ENCODE measurements at regions not wholly inside any gene's neighbourhood (a gene's known extent, or its start where the extent isn't known, plus 50 kb on each side); places are given as distances from the start of the nearest gene placed in this dataset.

- H3K4me1 ChIP-seq (ENCODE audit: low read length): 0 out of 2 replicates have a peak, but pooled peaks cover 5% of the 10 kb centered on the region
- no peak overlapping the region for H3K27ac ChIP-seq (ENCODE audit: low read length)
- H3K4me3 ChIP-seq (ENCODE audit: low read length): no peak overlapping the region
- H3K36me3 ChIP-seq (replicated peaks; ENCODE audit: insufficient read depth, low read length): no peaks in the 10 kb centered on the region
- no peaks in the 10 kb centered on the region for H3K27me3 ChIP-seq (replicated peaks; ENCODE audit: insufficient read depth, low read length)
- no peaks in the 10 kb centered on the region for H3K79me2 ChIP-seq (ENCODE audit: low read length)
- no peak overlapping the region for H3K9ac ChIP-seq (ENCODE audit: low read length)
- no peaks in the 10 kb centered on the region for H3F3A ChIP-seq (ENCODE audit: insufficient read depth, low read length)
- TF ChIP-seq EZH2phosphoT487 (IDR thresholded peaks at IDR 0.05; ENCODE audit: low read length): no peak
- no peak for TF ChIP-seq CTCF (IDR thresholded peaks at IDR 0.05; ENCODE audit: low read length)
- no peak for TF ChIP-seq EZH2 (optimal IDR thresholded peaks at IDR 0.05; ENCODE audit: low read depth, low read length)
- H3K9me2 ChIP-seq (replicated peaks; ENCODE audit: insufficient read depth, low read length): no peaks in the 10 kb centered on the region
- H3K9me3 ChIP-seq (replicated peaks; ENCODE audit: insufficient read depth, low read length): no peaks in the 10 kb centered on the region
- no peaks in the 10 kb centered on the region for H4K20me1 ChIP-seq (ENCODE audit: insufficient read depth, low read length)
- DNase-seq: no peak
- no peak overlapping the region for H2AFZ ChIP-seq (ENCODE audit: low read length)
- no peak overlapping the region for H3K4me2 ChIP-seq (ENCODE audit: low read depth, low read length)
These were observed 147.6 kb upstream of the NR3C1 start for GRCh38 chr5:143550986-143551630.

GRCh38 chr5:143547342-143547741, 143.9 kb upstream of the NR3C1 start:
- Histone ChIP-seq H3K9ac (ENCODE audit: low read length) (no peak overlapping the region), H3K79me2 (ENCODE audit: low read length) (no peaks in the 10 kb centered on the region), H3K9me2 (replicated peaks; ENCODE audit: insufficient read depth, low read length) (no peaks in the 10 kb centered on the region), H3K27me3 (replicated peaks; ENCODE audit: insufficient read depth, low read length) (no peaks in the 10 kb centered on the region), H3K36me3 (replicated peaks; ENCODE audit: insufficient read depth, low read length) (no peaks in the 10 kb centered on the region), H3K9me3 (replicated peaks; ENCODE audit: insufficient read depth, low read length) (no peaks in the 10 kb centered on the region), H2AFZ (ENCODE audit: low read length) (no peak overlapping the region), H3K4me2 (ENCODE audit: low read depth, low read length) (no peak overlapping the region), H3F3A (ENCODE audit: insufficient read depth, low read length) (no peaks in the 10 kb centered on the region), H4K20me1 (ENCODE audit: insufficient read depth, low read length) (no peaks in the 10 kb centered on the region), H3K4me3 (ENCODE audit: low read length) (no peak overlapping the region), H3K4me1 (ENCODE audit: low read length) (no peaks in the 10 kb centered on the region), H3K27ac (ENCODE audit: low read length) (no peak overlapping the region)
- TF ChIP-seq EZH2 (optimal IDR thresholded peaks at IDR 0.05; ENCODE audit: low read depth, low read length): no peak
- no peak for TF ChIP-seq EZH2phosphoT487 (IDR thresholded peaks at IDR 0.05; ENCODE audit: low read length)
- TF ChIP-seq CTCF (IDR thresholded peaks at IDR 0.05; ENCODE audit: low read length): no peak
- no peak for DNase-seq

GRCh38 chr5:143546394-143546793, 142.9 kb upstream of the NR3C1 start:
- H3K27me3 ChIP-seq (replicated peaks; ENCODE audit: insufficient read depth, low read length): no peaks in the 10 kb centered on the region
- H3K4me1 ChIP-seq (ENCODE audit: low read length): no peaks in the 10 kb centered on the region
- H3K27ac ChIP-seq (ENCODE audit: low read length): no peak overlapping the region
- DNase-seq: no peak
- no peaks in the 10 kb centered on the region for H3K79me2 ChIP-seq (ENCODE audit: low read length)
- TF ChIP-seq EZH2phosphoT487 (IDR thresholded peaks at IDR 0.05; ENCODE audit: low read length) (no peak), EZH2 (optimal IDR thresholded peaks at IDR 0.05; ENCODE audit: low read depth, low read length) (no peak), CTCF (IDR thresholded peaks at IDR 0.05; ENCODE audit: low read length) (no peak)
- H4K20me1 ChIP-seq (ENCODE audit: insufficient read depth, low read length): no peaks in the 10 kb centered on the region
- H3F3A ChIP-seq (ENCODE audit: insufficient read depth, low read length): no peaks in the 10 kb centered on the region
- no peaks in the 10 kb centered on the region for H3K9me2 ChIP-seq (replicated peaks; ENCODE audit: insufficient read depth, low read length)
- no peak overlapping the region for H3K4me3 ChIP-seq (ENCODE audit: low read length)
- H3K9me3 ChIP-seq (replicated peaks; ENCODE audit: insufficient read depth, low read length): no peaks in the 10 kb centered on the region
- no peak overlapping the region for H2AFZ ChIP-seq (ENCODE audit: low read length)
- H3K36me3 ChIP-seq (replicated peaks; ENCODE audit: insufficient read depth, low read length): no peaks in the 10 kb centered on the region
- H3K9ac ChIP-seq (ENCODE audit: low read length): no peak overlapping the region
- H3K4me2 ChIP-seq (ENCODE audit: low read depth, low read length): no peak overlapping the region

Data from MM.1S (cell line).